Thoracic aorta (tissue), 2 donors: ENCODE measurements at regions not wholly inside any gene's neighbourhood (a gene's known extent, or its start where the extent isn't known, plus 50 kb on each side); places are given as distances from the start of the nearest gene placed in this dataset.
A peak's percentile ranks its signal among the peaks of the same experiment; 100 is the strongest.

ENCODE experiments used
- ATAC-seq: fragments of 150-250 bp; one replicate; pipeline ENCODE4 v1.8.0; 2017; ENCODE audit warnings: low read depth; ENCODE audit not compliant: insufficient number of reproducible peaks, low FRiP score
- DNase-seq: peaks from one replicate; pipeline ENCODE4 v3.0.0-alpha.2; 2020; ENCODE audit warnings: low spot score
- H3K27ac ChIP-seq, 2 donors: fragments of 200-600 bp; sonication (generic); 1 replicate in 1 of 2; 2 replicates in 1 of 2; pipeline ENCODE4 v1.5.1; 2016; ENCODE audit warnings: mild to moderate bottlenecking in 2 of 2, moderate library complexity in 2 of 2
- H3K27me3 ChIP-seq: fragments of 200-600 bp; sonication (generic); replicated peaks from 2 replicates; pipeline ENCODE4 v1.6.0; 2016; ENCODE audit warnings: mild to moderate bottlenecking; ENCODE audit not compliant: insufficient read depth
- H3K36me3 ChIP-seq: fragments of 200-600 bp; sonication (generic); one replicate; pipeline ENCODE4 v1.5.1; 2016
- H3K4me1 ChIP-seq, 2 donors: fragments of 200-600 bp; sonication (generic); 1 replicate in 1 of 2; 2 replicates in 1 of 2; pipeline versions ENCODE4 v1.5.1 to v1.6.0; 2016; ENCODE audit warnings: low read depth in 2 of 2, mild to moderate bottlenecking in 1 of 2; ENCODE audit not compliant: control insufficient read depth in 1 of 2
- H3K4me3 ChIP-seq: fragments of 200-600 bp; sonication (generic); 2 replicates; pipeline ENCODE4 v1.5.1; 2016; ENCODE audit warnings: mild to moderate bottlenecking
- H3K9me3 ChIP-seq: fragments of 200-600 bp; sonication (generic); 2 replicates; pipeline ENCODE4 v1.5.1; 2016
- TF ChIP-seq, protein P1 (sequence below): fragments of 200-600 bp; sonication (generic); IDR thresholded peaks from one replicate; pipeline ENCODE4 v1.5.1; 2019; ENCODE audit warnings: antibody characterized with exemption

DNA sequence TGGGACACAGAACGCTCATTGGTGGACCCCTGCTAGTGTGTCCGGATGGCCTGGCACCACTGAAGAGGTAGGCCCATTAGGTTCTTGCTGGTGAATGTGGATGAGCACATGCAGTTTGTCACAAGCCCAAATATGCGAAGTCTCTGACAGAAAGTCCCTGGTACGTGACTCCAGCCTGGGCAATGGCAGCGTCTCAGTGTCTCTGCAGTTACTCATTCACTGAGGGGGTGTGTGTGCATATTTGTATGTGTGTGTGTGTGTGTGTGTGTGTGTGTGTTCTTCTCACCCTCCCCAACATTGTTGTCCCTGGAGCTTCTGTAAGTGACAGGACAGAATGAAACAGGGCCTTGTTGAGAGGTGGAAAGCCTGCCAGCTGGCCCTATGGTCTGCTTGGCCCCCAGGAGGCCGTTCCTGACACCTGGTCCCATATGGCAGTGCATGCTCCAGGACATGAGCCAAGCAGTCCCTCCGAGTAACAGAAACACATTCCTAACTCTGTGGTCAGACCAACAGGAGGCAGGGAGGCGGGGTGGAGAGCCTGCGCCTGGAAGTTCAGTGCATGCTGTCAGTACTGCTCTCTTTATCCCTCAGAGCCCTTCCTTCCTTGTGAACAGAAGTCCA lies 169.9 kb downstream of the SLC28A3 start:
- Histone ChIP-seq H3K4me1 (peaks cover 5 to 11% of the 10 kb centered on the region in 2 donors), H3K27me3 (no peaks in the 10 kb centered on the region), H3K27ac (peak overlapping the region in 1 of 2 donors; percentile 31), H3K36me3 (no peaks in the 10 kb centered on the region), H3K9me3 (no peaks in the 10 kb centered on the region), H3K4me3 (no peak overlapping the region)
- TF ChIP-seq, protein P1, sequence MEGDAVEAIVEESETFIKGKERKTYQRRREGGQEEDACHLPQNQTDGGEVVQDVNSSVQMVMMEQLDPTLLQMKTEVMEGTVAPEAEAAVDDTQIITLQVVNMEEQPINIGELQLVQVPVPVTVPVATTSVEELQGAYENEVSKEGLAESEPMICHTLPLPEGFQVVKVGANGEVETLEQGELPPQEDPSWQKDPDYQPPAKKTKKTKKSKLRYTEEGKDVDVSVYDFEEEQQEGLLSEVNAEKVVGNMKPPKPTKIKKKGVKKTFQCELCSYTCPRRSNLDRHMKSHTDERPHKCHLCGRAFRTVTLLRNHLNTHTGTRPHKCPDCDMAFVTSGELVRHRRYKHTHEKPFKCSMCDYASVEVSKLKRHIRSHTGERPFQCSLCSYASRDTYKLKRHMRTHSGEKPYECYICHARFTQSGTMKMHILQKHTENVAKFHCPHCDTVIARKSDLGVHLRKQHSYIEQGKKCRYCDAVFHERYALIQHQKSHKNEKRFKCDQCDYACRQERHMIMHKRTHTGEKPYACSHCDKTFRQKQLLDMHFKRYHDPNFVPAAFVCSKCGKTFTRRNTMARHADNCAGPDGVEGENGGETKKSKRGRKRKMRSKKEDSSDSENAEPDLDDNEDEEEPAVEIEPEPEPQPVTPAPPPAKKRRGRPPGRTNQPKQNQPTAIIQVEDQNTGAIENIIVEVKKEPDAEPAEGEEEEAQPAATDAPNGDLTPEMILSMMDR = peak; percentile 17
- DNase-seq = peak; percentile 34
- peak; percentile 91 for ATAC-seq

DNA sequence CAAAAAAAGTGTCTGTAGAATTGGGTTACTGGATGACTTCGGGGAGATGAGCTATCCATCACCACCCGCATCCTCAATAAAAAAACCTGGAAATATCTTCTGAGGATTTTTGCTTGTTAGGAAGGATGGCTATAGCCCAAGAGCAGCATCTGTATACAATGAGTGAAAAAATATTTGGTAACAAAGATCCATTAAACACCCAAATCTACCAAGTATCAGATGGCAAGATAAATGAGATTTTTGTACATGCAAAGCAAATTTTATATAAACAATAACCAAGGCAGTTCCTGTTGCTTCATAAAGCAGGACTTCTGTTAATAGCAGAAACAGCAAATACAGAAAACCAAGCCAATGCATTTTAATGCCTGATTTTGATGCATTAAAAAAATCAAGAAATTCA lies 166.6 kb downstream of the SLC28A3 start:
- H3K27me3 ChIP-seq = no peaks in the 10 kb centered on the region
- no peak overlapping the region for H3K4me3 ChIP-seq
- DNase-seq = no peak
- H3K27ac ChIP-seq = no peak overlapping the region
- TF ChIP-seq, protein P1 = no peak
- H3K4me1 ChIP-seq = peaks cover 5 to 11% of the 10 kb centered on the region in 2 donors
- ATAC-seq = no peak
- no peaks in the 10 kb centered on the region for H3K36me3 ChIP-seq
- H3K9me3 ChIP-seq = no peaks in the 10 kb centered on the region

DNA sequence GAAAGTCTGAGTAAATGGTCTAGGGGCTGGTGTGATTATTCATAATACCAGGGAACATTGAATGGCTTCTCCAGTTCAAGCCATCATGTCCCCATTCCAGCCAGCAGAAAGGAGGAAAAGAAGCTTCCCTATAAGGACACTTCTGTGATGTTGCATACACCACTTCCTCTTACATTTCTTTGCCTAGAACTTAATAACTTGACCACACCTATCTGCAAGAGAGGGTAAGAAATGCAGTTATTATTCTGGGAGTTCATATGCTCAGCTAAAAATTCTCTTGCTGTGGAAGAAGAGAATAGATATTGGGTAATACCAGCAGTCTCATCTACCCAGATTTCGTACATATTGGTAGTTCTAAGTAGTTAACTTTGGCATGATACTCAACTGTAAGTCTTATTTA lies 166.1 kb downstream of the SLC28A3 start:
- no peak for DNase-seq
- no peaks in the 10 kb centered on the region for H3K36me3 ChIP-seq
- H3K4me3 ChIP-seq = no peak overlapping the region
- no peaks in the 10 kb centered on the region for H3K27me3 ChIP-seq
- ATAC-seq = no peak
- H3K27ac ChIP-seq = no peak overlapping the region
- TF ChIP-seq, protein P1 = no peak
- H3K4me1 ChIP-seq = peaks cover 5 to 11% of the 10 kb centered on the region in 2 donors
- H3K9me3 ChIP-seq = no peaks in the 10 kb centered on the region

DNA sequence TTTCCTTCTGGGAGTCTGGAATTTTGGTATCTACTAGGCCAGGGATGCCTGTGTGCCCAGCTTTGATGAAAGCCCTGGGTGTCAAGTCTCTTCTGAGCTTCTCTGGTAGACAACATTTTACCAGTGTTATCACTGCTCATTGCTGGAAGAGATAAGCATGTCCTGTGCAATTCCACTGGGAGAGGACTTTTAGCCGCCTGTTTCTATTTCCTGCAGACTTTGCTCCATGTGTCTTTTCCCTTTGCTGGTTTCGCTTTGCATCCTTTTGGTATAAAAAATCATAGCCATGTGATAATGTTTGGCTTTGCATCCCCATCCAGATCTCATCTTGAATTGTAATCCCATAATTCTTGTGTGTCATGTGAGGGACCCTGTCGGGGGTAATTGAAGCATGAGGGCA lies 163.2 kb downstream of the SLC28A3 start:
- DNase-seq (no peak), ATAC-seq (no peak)
- TF ChIP-seq, protein P1 = no peak
- H3K9me3 ChIP-seq = no peaks in the 10 kb centered on the region
- no peak overlapping the region for H3K27ac ChIP-seq
- H3K4me3 ChIP-seq = no peak overlapping the region
- no peaks in the 10 kb centered on the region for H3K27me3 ChIP-seq
- no peaks in the 10 kb centered on the region for H3K36me3 ChIP-seq
- H3K4me1 ChIP-seq = peaks cover 5 to 12% of the 10 kb centered on the region in 2 donors

DNA sequence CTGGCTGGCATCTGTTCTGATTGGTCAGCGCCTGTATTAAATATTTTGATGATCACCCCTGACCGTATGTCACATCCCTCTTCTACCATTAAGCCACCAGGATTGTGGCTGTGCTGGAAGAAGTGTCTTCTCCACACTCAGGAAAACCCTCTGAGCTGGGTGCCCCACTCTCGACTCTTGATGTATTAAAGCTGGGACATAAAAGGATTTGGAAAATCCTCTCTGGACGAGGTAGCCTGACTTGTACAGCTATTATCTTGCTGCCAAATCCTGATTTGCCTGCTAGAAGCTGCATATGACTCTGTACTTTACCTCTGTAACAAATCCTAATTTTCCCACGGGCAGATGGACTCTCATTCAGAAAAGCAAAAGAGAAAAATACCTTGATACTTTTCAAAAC lies 161.0 kb downstream of the SLC28A3 start:
- DNase-seq = no peak

More for the DNA sequence above, 161.0 kb downstream of the SLC28A3 start:
- no peaks in the 10 kb centered on the region for H3K27me3 ChIP-seq
- TF ChIP-seq, protein P1 = no peak
- peaks cover 5 to 15% of the 10 kb centered on the region in 2 donors for H3K4me1 ChIP-seq
- no peak for ATAC-seq
- no peak overlapping the region for H3K4me3 ChIP-seq
- H3K36me3 ChIP-seq = no peaks in the 10 kb centered on the region
- H3K9me3 ChIP-seq = no peaks in the 10 kb centered on the region
- no peak overlapping the region for H3K27ac ChIP-seq
